ENCODE measurements at regions not wholly inside any gene's neighbourhood (a gene's known extent, or its start where the extent isn't known, plus 50 kb on each side); places are given as distances from the start of the nearest gene placed in this dataset.

- FAIRE-seq (no peak), DNase-seq (ENCODE audit: insufficient read length) (no peak)
- TF ChIP-seq TAF1 (IDR thresholded peaks at IDR 0.05; ENCODE audit: borderline replicate concordance, low read depth, low read length) (no peak), POLR2A (IDR thresholded peaks at IDR 0.05; ENCODE audit: low read depth, low read length) (no peak), POLR2AphosphoS5 (IDR thresholded peaks at IDR 0.05; ENCODE audit: low read depth, low read length) (no peak)
Observed at GRCh38 chr2:172658945-172659344, 76.7 kb upstream of the RAPGEF4 start.

DNA sequence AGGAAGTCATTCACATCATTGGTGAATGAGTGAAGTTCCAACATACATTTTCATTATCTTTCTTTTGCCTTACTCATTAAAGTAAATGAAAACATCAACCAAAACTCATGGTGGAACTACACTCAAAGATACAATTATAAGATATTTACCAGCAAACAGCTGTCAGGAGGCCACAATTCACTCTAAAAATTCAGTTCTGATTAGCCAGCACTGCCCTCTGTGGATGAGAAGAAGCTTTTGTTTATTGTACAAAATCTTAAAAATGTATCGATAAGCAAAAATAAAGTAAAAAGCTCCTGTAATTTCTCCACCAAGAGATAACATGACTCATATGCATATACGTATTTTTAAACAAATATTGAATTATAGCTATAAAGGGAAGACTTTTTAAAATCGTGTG, 73.5 kb upstream of the RAPGEF4 start:
- TF ChIP-seq POLR2AphosphoS5 (IDR thresholded peaks at IDR 0.05; ENCODE audit: low read depth, low read length) = no peak
- no peak for TF ChIP-seq POLR2A (IDR thresholded peaks at IDR 0.05; ENCODE audit: low read depth, low read length)
- no peak for TF ChIP-seq TAF1 (IDR thresholded peaks at IDR 0.05; ENCODE audit: borderline replicate concordance, low read depth, low read length)
- no peak for FAIRE-seq
- no peak for DNase-seq (ENCODE audit: insufficient read length)

DNA sequence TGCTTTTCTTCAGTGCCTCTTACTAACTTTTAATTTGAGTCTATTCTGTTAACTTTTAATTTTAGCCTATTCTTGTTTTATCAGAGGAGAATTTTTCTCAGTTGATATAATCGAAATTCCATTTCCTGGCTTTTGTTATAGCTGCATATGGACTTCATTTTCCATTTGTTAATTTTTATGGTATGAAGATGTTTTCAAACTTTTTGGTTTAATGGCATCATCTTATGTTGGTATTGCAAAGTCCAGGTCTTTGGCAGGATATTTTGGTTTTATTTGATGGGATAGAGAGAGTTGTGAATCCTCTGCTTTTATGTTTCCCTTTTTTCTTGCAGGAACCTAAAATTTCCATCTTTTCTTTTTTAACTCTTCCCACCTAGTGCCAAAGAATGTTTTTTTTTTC, 70.9 kb upstream of the RAPGEF4 start:
- DNase-seq (ENCODE audit: insufficient read length) (no peak), FAIRE-seq (no peak)
- TF ChIP-seq TAF1 (IDR thresholded peaks at IDR 0.05; ENCODE audit: borderline replicate concordance, low read depth, low read length) (no peak), POLR2A (IDR thresholded peaks at IDR 0.05; ENCODE audit: low read depth, low read length) (no peak), POLR2AphosphoS5 (IDR thresholded peaks at IDR 0.05; ENCODE audit: low read depth, low read length) (no peak)

- DNase-seq (ENCODE audit: insufficient read length) (no peak), FAIRE-seq (no peak)
- TF ChIP-seq TAF1 (IDR thresholded peaks at IDR 0.05; ENCODE audit: borderline replicate concordance, low read depth, low read length) = no peak
- TF ChIP-seq POLR2AphosphoS5 (IDR thresholded peaks at IDR 0.05; ENCODE audit: low read depth, low read length) = no peak
- TF ChIP-seq POLR2A (IDR thresholded peaks at IDR 0.05; ENCODE audit: low read depth, low read length) = no peak
Observed at GRCh38 chr2:172667581-172668325, 67.9 kb upstream of the RAPGEF4 start.

GRCh38 chr2:172671501-172671900, 64.1 kb upstream of the RAPGEF4 start:
- TF ChIP-seq POLR2AphosphoS5 (IDR thresholded peaks at IDR 0.05; ENCODE audit: low read depth, low read length) (no peak), TAF1 (IDR thresholded peaks at IDR 0.05; ENCODE audit: borderline replicate concordance, low read depth, low read length) (no peak), POLR2A (IDR thresholded peaks at IDR 0.05; ENCODE audit: low read depth, low read length) (no peak)
- no peak for DNase-seq (ENCODE audit: insufficient read length)
- FAIRE-seq = no peak

DNA sequence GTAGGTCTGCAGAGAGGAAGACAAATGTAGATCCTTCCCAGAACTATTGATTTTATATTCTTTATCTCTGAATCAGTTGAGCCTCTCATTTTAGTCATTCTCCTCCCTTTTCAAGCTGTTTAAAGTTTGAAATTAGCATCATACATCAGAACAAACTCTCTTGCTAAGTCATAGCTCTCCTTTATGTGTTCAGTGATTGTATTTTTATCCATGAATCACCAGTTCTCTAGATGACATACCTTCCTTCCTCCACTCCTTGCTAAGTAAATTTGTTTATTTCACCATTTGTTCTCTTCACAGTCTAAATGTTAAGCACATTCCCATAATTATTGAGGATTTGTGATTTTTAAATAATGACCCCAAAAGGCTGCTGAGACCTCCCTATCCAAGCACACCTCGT, 63.5 kb upstream of the RAPGEF4 start:
- no peak for FAIRE-seq

GRCh38 chr2:172673056-172673683, 62.5 kb upstream of the RAPGEF4 start:
- DNase-seq (ENCODE audit: insufficient read length) = no peak
- TF ChIP-seq TAF1 (IDR thresholded peaks at IDR 0.05; ENCODE audit: borderline replicate concordance, low read depth, low read length) = no peak
- no peak for TF ChIP-seq POLR2AphosphoS5 (IDR thresholded peaks at IDR 0.05; ENCODE audit: low read depth, low read length)
- no peak for TF ChIP-seq POLR2A (IDR thresholded peaks at IDR 0.05; ENCODE audit: low read depth, low read length)
- no peak for FAIRE-seq

More for the DNA sequence above, 63.5 kb upstream of the RAPGEF4 start:
- no peak for TF ChIP-seq TAF1 (IDR thresholded peaks at IDR 0.05; ENCODE audit: borderline replicate concordance, low read depth, low read length)
- TF ChIP-seq POLR2A (IDR thresholded peaks at IDR 0.05; ENCODE audit: low read depth, low read length) = no peak
- TF ChIP-seq POLR2AphosphoS5 (IDR thresholded peaks at IDR 0.05; ENCODE audit: low read depth, low read length) = no peak
- DNase-seq (ENCODE audit: insufficient read length) = no peak

DNA sequence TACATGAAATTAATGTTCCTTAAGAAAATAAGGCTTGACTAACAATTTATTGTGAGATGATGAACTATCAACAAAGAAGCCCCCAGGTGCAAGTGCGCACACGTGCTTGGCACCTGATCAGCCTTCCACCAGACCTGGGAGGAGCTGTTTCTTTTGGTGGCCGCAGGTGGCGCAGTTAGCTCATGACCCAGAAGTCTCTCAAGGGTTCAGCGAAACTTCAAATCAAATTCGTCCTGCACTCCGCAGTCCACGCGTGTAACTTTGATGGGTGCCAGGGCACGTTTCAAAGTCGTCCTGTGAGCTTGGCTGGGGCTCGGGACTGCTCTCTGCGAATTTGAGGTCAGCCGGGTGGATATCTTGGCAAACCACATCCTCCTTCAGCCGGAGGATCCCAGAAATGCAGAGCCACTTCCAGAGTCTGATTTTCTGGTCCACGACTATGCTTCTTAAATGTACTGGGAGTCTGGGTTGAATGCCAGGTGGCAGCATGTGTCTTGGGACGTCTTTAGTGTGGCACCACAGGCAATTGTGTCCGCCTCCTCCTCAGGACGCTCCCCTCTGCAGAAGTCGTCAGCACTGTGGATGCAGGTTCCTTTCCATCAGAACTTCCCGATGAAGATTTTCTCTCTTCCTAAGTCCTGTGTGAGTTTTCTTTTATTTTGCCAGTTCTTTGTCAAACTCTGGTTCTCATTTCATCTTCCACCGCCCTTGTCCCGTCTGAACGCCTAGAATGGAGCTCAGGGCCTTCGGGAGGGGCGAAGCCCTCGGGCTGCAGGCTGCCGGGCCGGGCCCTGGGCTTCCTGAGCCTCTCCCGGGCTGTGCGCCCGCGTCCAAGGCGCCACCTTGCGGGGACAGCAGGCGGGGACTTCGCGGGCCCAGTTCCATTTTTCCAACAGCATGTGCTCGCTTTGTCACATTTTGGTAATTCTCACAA, 61.3 kb upstream of the RAPGEF4 start:
- DNase-seq (ENCODE audit: insufficient read length) (peak; percentile 31), FAIRE-seq (no peak)

DNA sequence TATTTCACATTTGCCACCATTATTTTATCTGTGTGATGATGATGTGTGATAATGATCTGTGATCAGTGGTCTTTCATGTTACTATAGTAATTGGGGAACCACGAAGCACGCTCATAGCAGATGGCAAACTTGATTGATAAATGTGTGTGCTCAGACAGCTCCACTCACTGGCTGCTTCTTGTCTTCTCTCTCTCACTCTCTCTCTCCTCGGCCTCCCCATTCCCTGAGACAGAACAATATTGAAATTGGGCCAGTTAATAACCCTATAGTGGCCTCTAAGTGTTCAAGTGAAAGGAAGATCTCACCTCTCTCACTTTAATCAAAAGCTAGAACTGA, 60.7 kb upstream of the RAPGEF4 start:
- FAIRE-seq (no peak), DNase-seq (ENCODE audit: insufficient read length) (no peak)
- TF ChIP-seq POLR2AphosphoS5 (IDR thresholded peaks at IDR 0.05; ENCODE audit: low read depth, low read length) (no peak), POLR2A (IDR thresholded peaks at IDR 0.05; ENCODE audit: low read depth, low read length) (no peak), TAF1 (IDR thresholded peaks at IDR 0.05; ENCODE audit: borderline replicate concordance, low read depth, low read length) (no peak)

More for the DNA sequence above, 61.3 kb upstream of the RAPGEF4 start:
- TF ChIP-seq TAF1 (IDR thresholded peaks at IDR 0.05; ENCODE audit: borderline replicate concordance, low read depth, low read length) = no peak

- TF ChIP-seq POLR2AphosphoS5 (IDR thresholded peaks at IDR 0.05; ENCODE audit: low read depth, low read length) = no peak
- no peak for TF ChIP-seq POLR2A (IDR thresholded peaks at IDR 0.05; ENCODE audit: low read depth, low read length)
- TF ChIP-seq TAF1 (IDR thresholded peaks at IDR 0.05; ENCODE audit: borderline replicate concordance, low read depth, low read length) = no peak
- no peak for FAIRE-seq
- no peak for DNase-seq (ENCODE audit: insufficient read length)
Observed at GRCh38 chr2:172677363-172677762, 58.3 kb upstream of the RAPGEF4 start.

DNA sequence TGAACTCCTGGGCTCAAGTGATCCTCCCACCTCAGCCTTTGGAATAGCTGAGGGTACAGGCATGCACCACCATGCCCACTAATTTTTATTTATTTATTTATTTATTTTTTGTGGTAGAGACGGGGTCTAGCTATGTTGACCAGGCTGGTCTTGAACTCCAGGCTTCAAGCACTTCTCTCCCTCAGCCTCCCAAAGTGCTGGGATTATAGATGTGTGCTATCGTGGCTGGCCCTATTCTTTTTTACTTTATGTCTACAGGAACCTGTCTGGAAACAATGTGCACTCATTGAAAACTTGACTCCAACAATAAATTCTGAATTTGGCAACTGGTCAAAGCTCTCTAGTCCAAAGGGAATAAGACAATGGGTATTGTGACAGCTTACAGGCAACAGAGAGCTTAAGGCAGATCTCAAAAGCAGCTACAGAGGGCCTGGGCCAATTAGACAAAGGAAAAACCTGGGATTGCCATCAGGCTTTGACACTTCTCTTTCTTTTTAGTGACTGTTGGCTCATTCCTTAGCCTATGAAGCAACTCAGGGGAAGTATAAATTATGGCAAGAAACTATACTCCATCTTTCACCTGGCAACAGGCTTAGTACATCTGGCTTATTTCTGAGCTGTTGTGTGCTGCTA, 55.1 kb upstream of the RAPGEF4 start:
- DNase-seq (ENCODE audit: insufficient read length) = no peak
- no peak for FAIRE-seq
- TF ChIP-seq POLR2A (IDR thresholded peaks at IDR 0.05; ENCODE audit: low read depth, low read length) (no peak), POLR2AphosphoS5 (IDR thresholded peaks at IDR 0.05; ENCODE audit: low read depth, low read length) (no peak), TAF1 (IDR thresholded peaks at IDR 0.05; ENCODE audit: borderline replicate concordance, low read depth, low read length) (no peak)
